HG03097 (cell line): ENCODE measurements at regions not wholly inside any gene's neighbourhood (a gene's known extent, or its start where the extent isn't known, plus 50 kb on each side); places are given as distances from the start of the nearest gene placed in this dataset.
"Not testable (repeated sequence)": the region's sequence is repeated elsewhere in the genome, so short reads cannot be mapped to it uniquely, and the experiment has no call there.

ENCODE experiments used
- ATAC-seq: cut with Tn5 transposase; IDR thresholded peaks from one replicate; pipeline ENCODE4 v1.9.1; 2021; ENCODE audit not compliant: unreplicated experiment, low FRiP score

DNA sequence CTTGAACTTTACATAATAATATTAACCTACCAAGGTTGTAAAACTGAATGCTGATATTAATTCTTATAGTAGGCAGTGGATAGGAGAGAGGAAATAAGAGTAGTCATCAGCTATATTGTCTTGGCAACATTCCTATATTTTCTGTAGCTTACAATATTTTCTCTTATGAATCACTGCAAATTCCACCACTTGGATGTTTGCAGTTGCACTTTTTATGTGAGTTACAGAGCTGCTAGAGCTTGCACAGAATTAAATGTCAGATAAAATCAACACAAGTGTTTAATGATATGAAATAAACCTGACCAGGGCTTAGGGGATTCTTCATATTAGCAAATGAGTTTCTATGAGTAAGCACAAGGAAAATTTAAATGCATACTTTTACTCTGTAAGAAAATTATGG is 1710.1 kb downstream of the SI start:
- ATAC-seq: no peak

GRCh38 chr3:163364717-163365116 is 1713.6 kb downstream of the SI start:
- no peak for ATAC-seq

GRCh38 chr3:163362151-163362550 is 1716.1 kb downstream of the SI start:
- no peak for ATAC-seq

DNA sequence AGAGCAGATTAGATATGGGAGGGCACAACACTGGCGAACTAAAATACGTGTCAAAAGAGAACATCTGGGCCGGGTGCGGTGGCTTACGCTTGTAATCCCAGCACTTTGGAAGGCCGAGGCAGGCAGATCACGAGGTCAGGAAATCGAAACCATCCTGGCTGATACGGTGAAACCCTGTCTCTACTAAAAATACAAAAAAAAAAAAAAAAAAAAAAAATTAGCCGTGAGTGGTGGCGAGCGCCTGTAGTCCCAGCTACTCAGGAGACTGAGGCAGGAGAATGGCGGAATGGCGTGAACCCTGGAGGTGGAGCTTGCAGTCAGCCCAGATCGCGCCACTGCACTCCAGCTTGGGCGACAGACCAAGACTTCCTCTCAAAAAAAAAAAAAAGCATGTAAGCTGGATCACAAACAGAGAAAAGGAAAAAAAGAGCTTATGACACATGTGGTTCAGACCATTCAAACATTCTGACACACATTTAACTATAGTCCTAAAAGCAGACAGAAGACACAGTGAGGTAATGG is 1716.9 kb downstream of the SI start:
- ATAC-seq: not testable (repeated sequence)

DNA sequence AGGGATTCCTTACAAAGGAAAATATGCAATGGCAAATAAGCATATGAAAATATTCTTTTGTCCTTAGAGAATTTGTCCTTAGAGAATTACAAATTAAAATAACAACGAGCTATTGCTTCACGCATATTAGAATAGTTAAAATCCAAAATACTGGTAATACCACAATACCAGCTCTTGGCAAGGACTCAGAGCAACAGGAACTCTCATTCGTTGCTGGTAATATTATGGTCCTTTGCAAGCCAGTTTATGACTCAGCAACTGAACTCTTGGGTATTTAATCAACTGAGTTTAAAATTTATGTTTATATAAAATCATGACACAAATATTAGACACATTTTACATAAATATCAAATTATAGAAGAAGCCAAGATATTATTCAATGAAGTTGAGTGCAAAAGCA is 1730.4 kb downstream of the SI start:
- ATAC-seq: no peak

GRCh38 chr3:163335429-163335828 is 1742.9 kb downstream of the SI start:
- ATAC-seq: no peak

DNA sequence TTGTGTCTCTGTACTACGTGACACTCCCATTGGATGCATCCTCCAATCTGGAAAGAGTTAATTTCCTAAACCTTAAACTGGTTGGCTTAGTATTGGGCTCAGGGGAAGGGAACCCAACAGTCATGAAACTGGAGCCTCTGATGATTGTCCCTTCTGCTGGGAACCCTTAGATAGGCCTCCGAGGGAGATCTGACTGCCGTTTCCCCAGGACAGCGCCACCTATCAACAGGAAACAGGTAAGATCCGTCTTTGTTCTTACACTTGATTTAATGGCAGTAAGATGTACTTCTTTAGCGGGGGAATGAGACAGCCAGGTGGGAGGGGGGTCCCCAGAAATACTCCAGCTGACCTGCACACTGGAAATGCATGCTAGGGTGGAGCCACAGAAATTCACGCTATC is 1749.6 kb downstream of the SI start:
- no peak for ATAC-seq

DNA sequence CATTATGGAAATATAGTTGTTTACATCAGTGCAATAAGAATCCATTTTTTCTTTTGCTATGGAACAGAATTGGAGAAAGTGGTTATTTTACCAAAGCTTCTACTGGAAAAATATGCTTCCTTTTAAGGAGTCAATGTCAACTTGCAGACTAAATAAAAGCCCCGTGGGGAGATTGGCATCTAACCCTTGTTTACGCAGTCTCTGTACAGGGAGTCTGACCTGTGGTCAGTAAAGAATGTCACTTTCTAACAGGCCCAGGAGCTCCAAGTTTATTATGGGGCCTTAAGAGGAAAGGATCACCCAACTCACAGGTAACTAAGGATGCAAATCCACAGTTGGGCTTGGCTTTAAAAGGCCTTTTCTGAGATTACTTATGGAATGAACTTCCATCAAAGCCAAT is 1751.2 kb downstream of the SI start:
- ATAC-seq: no peak

DNA sequence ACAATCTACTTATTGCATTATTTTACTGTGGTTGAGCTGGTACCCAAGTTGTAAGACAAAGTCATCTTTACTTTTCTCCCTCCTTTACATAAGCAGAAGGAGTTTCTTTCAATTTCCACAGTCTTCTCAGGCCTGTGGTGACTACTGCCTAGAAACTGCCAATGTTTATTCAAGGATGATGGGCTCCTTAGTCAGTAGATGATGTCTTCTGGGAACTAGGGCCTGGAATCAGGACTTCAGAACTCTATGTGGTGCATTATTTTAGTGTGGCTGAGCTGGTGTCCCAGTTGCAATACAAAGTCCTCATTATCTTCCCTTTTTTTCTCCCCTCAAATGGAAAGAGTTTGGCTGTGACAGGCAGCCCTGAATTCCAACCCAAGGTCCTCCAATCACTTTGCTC is 1762.5 kb downstream of the SI start:
- ATAC-seq: no peak

GRCh38 chr3:163306405-163306804 is 1771.9 kb downstream of the SI start:
- ATAC-seq: no peak

- no peak for ATAC-seq
These were observed 1777.1 kb downstream of the OTOL1 start for GRCh38 chr3:163273694-163274093.

DNA sequence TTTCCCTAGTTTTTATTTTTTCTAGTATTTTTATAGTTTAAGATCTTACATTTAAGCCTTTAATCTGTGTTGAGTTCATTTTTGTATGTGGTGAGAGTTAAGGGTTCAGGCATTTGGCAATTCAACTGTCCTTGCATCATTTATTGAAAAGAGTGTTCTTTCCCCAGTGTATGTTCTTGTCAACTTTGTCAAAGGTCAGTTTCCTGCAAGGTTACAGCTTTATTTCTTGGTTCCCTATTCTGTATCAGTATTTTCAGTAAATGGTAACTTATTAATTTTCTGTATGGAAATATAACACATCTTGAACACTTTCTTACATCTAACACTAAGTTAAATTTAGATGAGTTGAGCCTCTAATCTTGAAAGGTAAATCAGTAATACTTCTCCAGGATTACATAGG is 1770.1 kb downstream of the OTOL1 start:
- no peak for ATAC-seq

DNA sequence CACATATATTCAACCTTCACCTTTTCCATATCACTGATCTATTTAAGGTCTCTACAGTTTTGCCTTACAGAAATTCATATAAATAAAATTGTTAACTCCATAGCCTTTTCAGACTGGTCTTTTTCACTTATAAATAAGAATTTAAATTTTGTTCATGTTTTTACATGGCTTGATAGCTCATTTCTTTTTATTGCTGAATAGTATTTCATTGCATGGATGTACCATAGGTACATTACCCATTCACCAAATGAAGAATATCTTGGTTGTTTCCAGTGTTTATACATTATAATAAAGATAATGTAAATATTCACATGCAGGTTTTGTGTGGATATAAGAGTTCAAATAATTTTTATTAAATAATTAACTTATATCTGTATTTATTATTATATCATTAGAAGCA is 1765.0 kb downstream of the OTOL1 start:
- no peak for ATAC-seq

GRCh38 chr3:163261056-163261455 is 1764.4 kb downstream of the OTOL1 start:
- no peak for ATAC-seq

GRCh38 chr3:163218336-163218735 is 1721.7 kb downstream of the OTOL1 start:
- no peak for ATAC-seq

- no peak for ATAC-seq
These were observed 1717.2 kb downstream of the OTOL1 start for GRCh38 chr3:163213838-163214237.

GRCh38 chr3:163196815-163197374 is 1700.3 kb downstream of the OTOL1 start:
- no peak for ATAC-seq

DNA sequence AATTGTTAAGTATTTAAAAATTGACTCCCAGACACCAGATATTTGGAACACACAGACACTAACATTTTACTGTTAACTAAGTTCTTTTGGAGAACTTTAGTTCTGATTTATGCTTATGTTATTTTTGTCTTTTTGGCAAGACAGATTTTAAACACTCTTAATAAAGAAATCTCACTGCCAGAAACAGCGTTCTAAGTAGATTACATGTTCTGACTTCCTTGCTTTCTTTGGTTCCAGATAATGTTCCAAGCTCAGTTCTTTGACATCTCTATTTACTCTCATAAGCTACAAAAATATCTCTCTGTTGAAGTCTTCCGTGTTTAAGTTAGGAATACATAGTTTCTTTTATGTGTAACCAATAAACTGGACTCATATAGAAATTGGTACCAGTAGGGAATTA is 1699.6 kb downstream of the OTOL1 start:
- no peak for ATAC-seq

- no peak for ATAC-seq
These were observed 1689.2 kb downstream of the OTOL1 start for GRCh38 chr3:163185721-163186350.

- ATAC-seq: no peak
These were observed 1679.4 kb downstream of the OTOL1 start for GRCh38 chr3:163175970-163176369.

- ATAC-seq: not testable (repeated sequence)
These were observed 1675.9 kb downstream of the OTOL1 start for GRCh38 chr3:163172513-163172912.

DNA sequence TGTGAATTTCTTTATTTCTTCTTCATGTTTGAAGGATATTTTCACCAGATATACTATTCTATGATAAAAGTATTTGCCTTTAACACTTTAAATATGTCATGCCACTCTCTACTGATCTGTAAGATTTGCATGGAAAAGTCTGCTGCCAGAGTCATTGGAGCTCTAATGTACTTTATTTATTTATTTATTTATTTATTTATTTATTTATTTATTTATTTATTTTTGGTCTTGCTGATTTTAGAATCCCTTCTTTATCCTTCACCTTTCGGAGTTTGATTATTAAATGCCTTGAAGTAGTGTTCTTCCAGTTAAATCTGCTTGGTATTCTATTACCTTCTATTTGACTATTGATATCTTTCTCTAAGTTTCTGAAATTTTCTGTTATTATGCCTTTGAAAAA is 1669.6 kb downstream of the OTOL1 start:
- ATAC-seq: no peak

DNA sequence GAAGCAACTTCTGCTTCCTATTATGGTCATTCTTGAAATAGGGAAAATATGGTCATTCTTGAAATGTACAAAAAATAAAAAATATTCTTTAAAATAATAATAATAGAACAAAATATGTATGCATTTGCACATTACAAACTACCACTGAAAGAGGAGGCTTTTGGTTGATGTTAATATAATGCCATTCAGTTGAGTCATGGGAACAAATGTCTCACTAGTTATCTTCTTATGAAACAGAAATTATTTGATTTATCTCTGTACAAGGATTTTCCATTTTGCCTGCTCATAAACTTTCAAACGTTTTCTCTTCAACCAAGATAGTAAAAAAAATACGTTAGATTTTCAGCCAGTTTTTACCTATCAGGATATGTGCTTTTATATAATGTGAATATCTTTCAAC is 1662.7 kb downstream of the OTOL1 start:
- no peak for ATAC-seq
